Erythroblast (primary cell): ENCODE measurements at regions not wholly inside any gene's neighbourhood (a gene's known extent, or its start where the extent isn't known, plus 50 kb on each side); places are given as distances from the start of the nearest gene placed in this dataset.

ENCODE experiments used
- GATA1 ChIP-seq: IDR thresholded peaks from 2 replicates; pipeline ENCODE4 v1.6.1; 2011; ENCODE audit warnings: low read depth, mild to moderate bottlenecking, control low read depth, low read length, moderate library complexity
- POLR2A ChIP-seq: IDR thresholded peaks from 2 replicates; pipeline ENCODE4 v1.6.1; 2011; ENCODE audit warnings: mild to moderate bottlenecking, low read length

DNA sequence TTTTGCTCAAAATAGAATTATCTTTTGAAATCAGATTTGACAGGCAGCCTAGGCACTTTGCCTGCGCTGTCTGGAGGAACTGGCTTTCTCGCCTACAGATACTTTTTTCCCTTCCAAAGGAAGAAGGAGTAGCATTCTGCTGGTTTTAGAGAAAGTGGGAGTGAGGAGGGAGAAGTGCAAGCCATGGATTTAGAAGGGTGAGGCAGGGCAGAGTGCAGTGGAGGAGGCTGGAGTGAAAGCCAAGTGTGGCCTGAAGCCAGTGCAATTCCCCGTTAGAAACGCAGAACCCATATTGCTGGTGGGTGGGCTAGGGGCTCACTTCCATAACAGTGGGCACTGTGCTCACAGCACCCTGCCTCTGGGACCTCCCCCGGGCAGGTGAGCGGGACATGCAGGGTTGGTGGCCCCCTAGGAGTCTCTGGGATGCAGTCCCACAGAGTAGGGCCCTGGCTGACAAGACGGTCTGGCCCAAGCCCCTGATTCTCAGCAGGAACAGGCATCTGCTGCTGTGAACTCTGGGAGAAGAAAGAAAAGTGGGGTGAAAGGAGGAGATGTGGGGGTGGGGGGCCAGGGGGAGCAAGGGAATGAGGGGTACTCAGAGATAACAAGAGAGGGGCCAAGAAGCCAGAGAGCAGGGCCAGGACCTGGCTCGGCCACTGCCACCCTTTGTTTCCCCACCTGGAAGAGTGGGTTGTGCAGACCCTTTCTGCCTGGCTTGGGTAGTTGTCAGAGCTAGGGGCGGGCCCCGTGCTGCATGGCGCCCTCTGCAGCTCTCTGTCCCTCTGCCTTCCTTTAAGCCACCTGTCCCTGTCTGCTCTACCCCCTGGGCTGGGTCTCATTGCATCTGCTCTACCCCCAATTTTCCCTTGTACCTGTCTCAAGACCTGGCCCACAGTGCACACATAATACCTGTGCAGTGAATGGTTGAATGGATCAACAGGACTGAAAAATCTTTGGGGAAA lies 273.5 kb upstream of the HS6ST1 start:
- TF ChIP-seq POLR2A (no peak), GATA1 (no peak)
